Keratinocyte (primary cell): ENCODE measurements at regions not wholly inside any gene's neighbourhood (a gene's known extent, or its start where the extent isn't known, plus 50 kb on each side); places are given as distances from the start of the nearest gene placed in this dataset.

Experiments
- DNase-seq: peaks from one replicate; pipeline ENCODE4 v3.0.0-alpha.2; 2011; ENCODE audit warnings: low read depth, missing footprints, low spot score
- FAIRE-seq: peaks from 2 replicates; lab custom pipeline; 2011; peaks lifted over from hg19 to GRCh38; lab: Jason Lieb, UNC
- H2AFZ ChIP-seq: 2 replicates; pipeline ENCODE4 v1.6.0; 2012; ENCODE audit warnings: low read length, control low read depth, inconsistent platforms; ENCODE audit not compliant: control insufficient read depth
- H3K27ac ChIP-seq: 2 replicates; pipeline ENCODE4 v1.5.1; 2011; ENCODE audit warnings: low read length; ENCODE audit not compliant: control insufficient read depth, insufficient read depth
- H3K27me3 ChIP-seq: 3 replicates; pipeline ENCODE4 v1.6.0; 2011; ENCODE audit warnings: low read length; ENCODE audit not compliant: control insufficient read depth, insufficient read depth; ENCODE audit errors: extremely low read depth
- H3K36me3 ChIP-seq, 2 experiments: 2 replicates in 1 of 2; 3 replicates in 1 of 2; pipeline ENCODE4 v1.5.1; 2011; ENCODE audit warnings: low read length in 2 of 2, mild to moderate bottlenecking in 1 of 2; ENCODE audit not compliant: control insufficient read depth in 2 of 2, insufficient read depth in 2 of 2; ENCODE audit errors: extremely low read depth in 1 of 2
- H3K4me1 ChIP-seq: 3 replicates; pipeline ENCODE4 v1.5.1; 2011; ENCODE audit warnings: low read length; ENCODE audit not compliant: control insufficient read depth, insufficient read depth; ENCODE audit errors: extremely low read depth
- H3K4me2 ChIP-seq: 3 replicates; pipeline ENCODE4 v1.6.0; 2011; ENCODE audit warnings: low read depth, low read length; ENCODE audit not compliant: control insufficient read depth, insufficient read depth; ENCODE audit errors: extremely low read depth
- H3K4me3 ChIP-seq, 3 experiments: fragments of 200-600 bp in 1 of 3; sonication (generic) in 1 of 3; 2 replicates in 2 of 3; 3 replicates in 1 of 3; pipeline ENCODE4 v1.5.1; 2011 to 2016; ENCODE audit warnings: low read length in 3 of 3, mild to moderate bottlenecking in 3 of 3, control low read depth in 2 of 3, inconsistent platforms in 1 of 3, low read depth in 1 of 3, mixed read lengths in 1 of 3, mixed run types in 1 of 3, moderate library complexity in 1 of 3; ENCODE audit not compliant: control insufficient read depth in 2 of 3, insufficient read depth in 2 of 3; ENCODE audit errors: extremely low read depth in 1 of 3
- H3K79me2 ChIP-seq: 2 replicates; pipeline ENCODE4 v1.6.0; 2012; ENCODE audit warnings: low read length; ENCODE audit not compliant: control insufficient read depth, insufficient read depth
- H3K9ac ChIP-seq: 3 replicates; pipeline ENCODE4 v1.6.0; 2011; ENCODE audit warnings: low read length; ENCODE audit not compliant: control insufficient read depth, insufficient read depth; ENCODE audit errors: extremely low read depth
- H3K9me1 ChIP-seq: 3 replicates; pipeline ENCODE4 v1.6.0; 2011; ENCODE audit warnings: low read length; ENCODE audit not compliant: control insufficient read depth, insufficient read depth; ENCODE audit errors: extremely low read depth
- H3K9me3 ChIP-seq: 2 replicates; pipeline ENCODE4 v1.5.1; 2012; ENCODE audit warnings: low read depth, low read length; ENCODE audit not compliant: control insufficient read depth
- H4K20me1 ChIP-seq: 3 replicates; pipeline ENCODE4 v1.6.0; 2011; ENCODE audit warnings: low read length; ENCODE audit not compliant: control insufficient read depth, insufficient read depth; ENCODE audit errors: extremely low read depth
- EZH2 ChIP-seq: IDR thresholded peaks from one replicate; pipeline ENCODE4 v1.6.1; 2012; ENCODE audit warnings: inconsistent platforms, mild to moderate bottlenecking, low read length, moderate library complexity
- dilution Hi-C: fragments of 300-500 bp; cut with MboI; formaldehyde crosslinking; loops from one replicate; pipeline ENCODE4 v1.7.0; 2020; ENCODE audit warnings: low sequenced_read_pairs; ENCODE audit not compliant: extremely low pct_ligation_motif_present
- TF ChIP-seq, protein P1 (sequence below), 3 experiments: IDR thresholded peaks in 1 of 3; conservative IDR thresholded peaks in 1 of 3; optimal IDR thresholded peaks in 1 of 3; 2 replicates in 2 of 3; 3 replicates in 1 of 3; pipeline versions ENCODE3 to v1.5.1; 2011; ENCODE audit warnings: low read length in 3 of 3, mild to moderate bottlenecking in 3 of 3, moderate library complexity in 2 of 3, control low read depth in 1 of 3, inconsistent platforms in 1 of 3; ENCODE audit not compliant: insufficient read depth in 2 of 3; ENCODE audit errors: extremely low read depth in 1 of 3

- Histone ChIP-seq H3K4me1 (no peaks in the 10 kb centered on the region), H3K36me3 (no peaks in the 10 kb centered on the region), H3K79me2 (no peaks in the 10 kb centered on the region), H3K27me3 (no peaks in the 10 kb centered on the region), H3K9ac (no peak overlapping the region), H4K20me1 (no peaks in the 10 kb centered on the region), H3K27ac (no peak overlapping the region), H3K9me3 (no peaks in the 10 kb centered on the region), H2AFZ (no peak overlapping the region), H3K4me2 (no peak overlapping the region), H3K4me3 (no peak overlapping the region), H3K9me1 (no peaks in the 10 kb centered on the region)
- FAIRE-seq (no peak), DNase-seq (no peak)
- TF ChIP-seq, protein P1, sequence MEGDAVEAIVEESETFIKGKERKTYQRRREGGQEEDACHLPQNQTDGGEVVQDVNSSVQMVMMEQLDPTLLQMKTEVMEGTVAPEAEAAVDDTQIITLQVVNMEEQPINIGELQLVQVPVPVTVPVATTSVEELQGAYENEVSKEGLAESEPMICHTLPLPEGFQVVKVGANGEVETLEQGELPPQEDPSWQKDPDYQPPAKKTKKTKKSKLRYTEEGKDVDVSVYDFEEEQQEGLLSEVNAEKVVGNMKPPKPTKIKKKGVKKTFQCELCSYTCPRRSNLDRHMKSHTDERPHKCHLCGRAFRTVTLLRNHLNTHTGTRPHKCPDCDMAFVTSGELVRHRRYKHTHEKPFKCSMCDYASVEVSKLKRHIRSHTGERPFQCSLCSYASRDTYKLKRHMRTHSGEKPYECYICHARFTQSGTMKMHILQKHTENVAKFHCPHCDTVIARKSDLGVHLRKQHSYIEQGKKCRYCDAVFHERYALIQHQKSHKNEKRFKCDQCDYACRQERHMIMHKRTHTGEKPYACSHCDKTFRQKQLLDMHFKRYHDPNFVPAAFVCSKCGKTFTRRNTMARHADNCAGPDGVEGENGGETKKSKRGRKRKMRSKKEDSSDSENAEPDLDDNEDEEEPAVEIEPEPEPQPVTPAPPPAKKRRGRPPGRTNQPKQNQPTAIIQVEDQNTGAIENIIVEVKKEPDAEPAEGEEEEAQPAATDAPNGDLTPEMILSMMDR (optimal IDR thresholded peaks at IDR 0.05 in 1 of 3, IDR thresholded peaks at IDR 0.05 in 1 of 3, conservative IDR thresholded peaks at IDR 0.05 in 1 of 3; ENCODE audit: extremely low read depth in 1 of 3, insufficient read depth in 2 of 3, low read length in 3 of 3), result no peak
- TF ChIP-seq EZH2, result no peak
- dilution Hi-C loops, result no loop called here
Measured at GRCh38 chr4:119898211-119898610, 168.4 kb downstream of the MAD2L1 start.

GRCh38 chr4:119897260-119897659 lies 169.4 kb downstream of the MAD2L1 start:
- Histone ChIP-seq H3K4me3 (no peak overlapping the region), H3K36me3 (no peaks in the 10 kb centered on the region), H3K27me3 (no peaks in the 10 kb centered on the region), H4K20me1 (no peaks in the 10 kb centered on the region), H2AFZ (no peak overlapping the region), H3K79me2 (no peaks in the 10 kb centered on the region), H3K4me1 (no peaks in the 10 kb centered on the region), H3K9me1 (no peaks in the 10 kb centered on the region), H3K27ac (no peak overlapping the region), H3K9ac (no peak overlapping the region), H3K4me2 (no peak overlapping the region), H3K9me3 (no peaks in the 10 kb centered on the region)
- no peak for FAIRE-seq
- TF ChIP-seq EZH2, result no peak
- TF ChIP-seq, protein P1 (optimal IDR thresholded peaks at IDR 0.05 in 1 of 3, IDR thresholded peaks at IDR 0.05 in 1 of 3, conservative IDR thresholded peaks at IDR 0.05 in 1 of 3; ENCODE audit: extremely low read depth in 1 of 3, insufficient read depth in 2 of 3, low read length in 3 of 3), result no peak
- no peak for DNase-seq
- dilution Hi-C loops, result no loop called here
